ENCODE measurements at regions not wholly inside any gene's neighbourhood (a gene's known extent, or its start where the extent isn't known, plus 50 kb on each side); places are given as distances from the start of the nearest gene placed in this dataset.

- Histone ChIP-seq H3K9me3 (ENCODE audit: severe bottlenecking) (no peaks in the 10 kb centered on the region), H3K4me3 (ENCODE audit: low read depth, low read length) (no peak overlapping the region), H3K36me3 (no peaks in the 10 kb centered on the region), H3K27ac (no peak overlapping the region), H3K27me3 (ENCODE audit: insufficient read depth, low read depth, severe bottlenecking) (no peaks in the 10 kb centered on the region)
- no peak for DNase-seq
- no peak for TF ChIP-seq CTCF (IDR thresholded peaks at IDR 0.05; ENCODE audit: low read depth, low read length)
These were observed 269.4 kb downstream of the TCF7L2 start for GRCh38 chr10:113219446-113219845.

GRCh38 chr10:113221756-113222168 lies 271.7 kb downstream of the TCF7L2 start:
- Histone ChIP-seq H3K36me3 (no peaks in the 10 kb centered on the region), H3K27me3 (ENCODE audit: insufficient read depth, low read depth, severe bottlenecking) (no peaks in the 10 kb centered on the region), H3K4me3 (ENCODE audit: low read depth, low read length) (no peak overlapping the region), H3K9me3 (ENCODE audit: severe bottlenecking) (no peaks in the 10 kb centered on the region), H3K27ac (no peak overlapping the region)
- DNase-seq, result peak; percentile 40
- TF ChIP-seq CTCF (IDR thresholded peaks at IDR 0.05; ENCODE audit: low read depth, low read length), result no peak

- H3K4me3 ChIP-seq (ENCODE audit: low read depth, low read length), result no peak overlapping the region
- H3K27ac ChIP-seq, result no peak overlapping the region
- TF ChIP-seq CTCF (IDR thresholded peaks at IDR 0.05; ENCODE audit: low read depth, low read length), result no peak
- H3K27me3 ChIP-seq (ENCODE audit: insufficient read depth, low read depth, severe bottlenecking), result no peaks in the 10 kb centered on the region
- H3K36me3 ChIP-seq, result no peaks in the 10 kb centered on the region
- DNase-seq, result no peak
- no peaks in the 10 kb centered on the region for H3K9me3 ChIP-seq (ENCODE audit: severe bottlenecking)
These were observed 272.2 kb downstream of the TCF7L2 start for GRCh38 chr10:113222207-113222606.

DNA sequence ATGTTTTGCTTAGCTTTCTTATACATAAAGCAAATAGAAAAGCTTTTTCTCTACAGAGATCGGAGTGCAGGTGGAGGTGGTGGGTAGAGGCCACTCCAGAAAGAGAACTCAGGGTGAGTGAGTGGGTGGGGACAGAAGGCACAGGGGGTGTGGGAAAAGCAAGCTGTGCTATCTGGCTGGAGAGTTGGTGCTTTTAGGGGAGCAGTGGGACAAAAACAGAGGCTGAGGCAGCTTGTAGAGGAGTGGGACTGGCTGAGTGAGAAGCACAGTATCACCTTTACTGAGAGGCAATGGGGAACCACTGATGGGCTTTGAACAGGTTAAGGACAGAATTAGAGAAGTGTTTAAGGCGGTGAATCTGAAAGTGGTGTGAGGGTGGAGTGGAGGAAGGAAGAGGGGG lies 275.3 kb downstream of the TCF7L2 start:
- no peak for TF ChIP-seq CTCF (IDR thresholded peaks at IDR 0.05; ENCODE audit: low read depth, low read length)
- no peak for DNase-seq
- no peak overlapping the region for H3K27ac ChIP-seq
- no peak overlapping the region for H3K4me3 ChIP-seq (ENCODE audit: low read depth, low read length)
- H3K27me3 ChIP-seq (ENCODE audit: insufficient read depth, low read depth, severe bottlenecking), result no peaks in the 10 kb centered on the region
- no peaks in the 10 kb centered on the region for H3K9me3 ChIP-seq (ENCODE audit: severe bottlenecking)
- H3K36me3 ChIP-seq, result no peaks in the 10 kb centered on the region

DNA sequence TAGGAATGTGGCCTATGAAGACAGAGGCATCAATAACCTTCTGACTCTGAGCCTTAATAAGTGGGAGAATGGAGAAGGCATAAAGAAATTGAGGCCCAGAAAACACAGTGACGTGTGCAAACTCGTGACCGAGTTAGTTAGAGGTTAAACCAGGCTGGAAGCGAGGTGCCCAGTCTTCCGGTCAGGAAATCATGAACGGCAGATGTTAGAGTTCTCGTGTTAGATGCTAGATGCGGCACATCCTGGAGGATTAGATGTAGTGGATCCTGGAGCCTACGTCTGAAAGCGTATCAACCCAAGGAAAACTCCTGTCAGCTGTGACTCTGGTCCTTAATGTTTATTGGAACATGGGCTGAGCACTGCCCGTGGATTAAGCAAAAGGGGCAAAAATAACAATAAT lies 275.9 kb downstream of the TCF7L2 start:
- H3K4me3 ChIP-seq (ENCODE audit: low read depth, low read length), result no peak overlapping the region
- TF ChIP-seq CTCF (IDR thresholded peaks at IDR 0.05; ENCODE audit: low read depth, low read length), result no peak
- no peaks in the 10 kb centered on the region for H3K9me3 ChIP-seq (ENCODE audit: severe bottlenecking)
- no peak overlapping the region for H3K27ac ChIP-seq
- no peak for DNase-seq
- no peaks in the 10 kb centered on the region for H3K27me3 ChIP-seq (ENCODE audit: insufficient read depth, low read depth, severe bottlenecking)
- H3K36me3 ChIP-seq, result no peaks in the 10 kb centered on the region

- TF ChIP-seq CTCF (IDR thresholded peaks at IDR 0.05; ENCODE audit: low read depth, low read length), result no peak
- Histone ChIP-seq H3K36me3 (no peaks in the 10 kb centered on the region), H3K27ac (no peak overlapping the region), H3K4me3 (ENCODE audit: low read depth, low read length) (no peak overlapping the region), H3K27me3 (ENCODE audit: insufficient read depth, low read depth, severe bottlenecking) (no peaks in the 10 kb centered on the region), H3K9me3 (ENCODE audit: severe bottlenecking) (no peaks in the 10 kb centered on the region)
- no peak for DNase-seq
These were observed 276.4 kb downstream of the TCF7L2 start for GRCh38 chr10:113226399-113226798.

Measured in WERI-Rb-1 (cell line).